Loucy (cell line): ENCODE measurements at regions not wholly inside any gene's neighbourhood (a gene's known extent, or its start where the extent isn't known, plus 50 kb on each side); places are given as distances from the start of the nearest gene placed in this dataset.

ENCODE experiments used
- H2AFZ ChIP-seq: fragments of 200-600 bp; sonication (generic); 2 replicates; pipeline ENCODE4 v1.6.0; 2016; ENCODE audit warnings: antibody characterized with exemption, mild to moderate bottlenecking, low read length, moderate library complexity
- H3F3A ChIP-seq: fragments of 200-600 bp; 2 replicates; pipeline ENCODE4 v1.6.0; 2016; ENCODE audit warnings: antibody characterized with exemption, low read depth, mild to moderate bottlenecking
- H3K27me3 ChIP-seq: fragments of 200-600 bp; sonication (generic); 2 replicates; pipeline ENCODE4 v1.6.1; 2014; ENCODE audit warnings: low read length, mild to moderate bottlenecking; ENCODE audit not compliant: insufficient read depth, poor library complexity, severe bottlenecking
- H3K36me3 ChIP-seq: fragments of 200-600 bp; sonication (generic); 2 replicates; pipeline ENCODE4 v1.6.1; 2016; ENCODE audit warnings: low read length; ENCODE audit not compliant: insufficient read depth
- H3K4me1 ChIP-seq: fragments of 200-600 bp; sonication (generic); 2 replicates; pipeline ENCODE4 v1.5.1; 2014; ENCODE audit warnings: low read length, mild to moderate bottlenecking; ENCODE audit not compliant: insufficient read depth, poor library complexity, severe bottlenecking
- H3K4me2 ChIP-seq: fragments of 200-600 bp; sonication (generic); 2 replicates; pipeline ENCODE4 v1.6.0; 2014; ENCODE audit warnings: antibody characterized with exemption, low read length, low read depth, mild to moderate bottlenecking; ENCODE audit not compliant: poor library complexity, severe bottlenecking
- H3K4me3 ChIP-seq: fragments of 200-600 bp; sonication (generic); 2 replicates; pipeline ENCODE4 v1.5.1; 2014; ENCODE audit warnings: low read length, mild to moderate bottlenecking, mixed read lengths; ENCODE audit not compliant: poor library complexity, severe bottlenecking
- H3K79me2 ChIP-seq: fragments of 200-600 bp; sonication (generic); 2 replicates; pipeline ENCODE4 v1.6.1; 2014; ENCODE audit warnings: low read length; ENCODE audit not compliant: insufficient read depth
- H3K9ac ChIP-seq: fragments of 200-600 bp; sonication (generic); 2 replicates; pipeline ENCODE4 v1.6.0; 2014; ENCODE audit warnings: mild to moderate bottlenecking, low read depth, low read length, moderate library complexity; ENCODE audit not compliant: poor library complexity, severe bottlenecking
- H3K9me2 ChIP-seq: fragments of 200-600 bp; sonication (generic); replicated peaks from 2 replicates; pipeline ENCODE4 v1.6.1; 2016; ENCODE audit warnings: low read depth, low read length, mixed read lengths
- H3K9me3 ChIP-seq: fragments of 200-600 bp; sonication (generic); 2 replicates; pipeline ENCODE4 v1.6.1; 2014; ENCODE audit warnings: mild to moderate bottlenecking, antibody characterized with exemption, low read length, low read depth; ENCODE audit not compliant: insufficient read depth
- H4K20me1 ChIP-seq: fragments of 200-600 bp; sonication (generic); 2 replicates; pipeline ENCODE4 v1.6.0; 2014; ENCODE audit warnings: antibody characterized with exemption, low read length, mild to moderate bottlenecking; ENCODE audit not compliant: insufficient read depth, poor library complexity, severe bottlenecking
- EZH2phosphoT487 ChIP-seq: fragments of 200-600 bp; IDR thresholded peaks from 2 replicates; pipeline ENCODE4 v1.6.1; 2018; ENCODE audit warnings: antibody characterized with exemption, mild to moderate bottlenecking, moderate library complexity, borderline replicate concordance
- TF ChIP-seq, protein P1 (sequence below): fragments of 200-600 bp; sonication (generic); conservative IDR thresholded peaks from 2 replicates; pipeline ENCODE4 v1.5.1; 2014; ENCODE audit warnings: mild to moderate bottlenecking, antibody characterized with exemption, low read length

DNA sequence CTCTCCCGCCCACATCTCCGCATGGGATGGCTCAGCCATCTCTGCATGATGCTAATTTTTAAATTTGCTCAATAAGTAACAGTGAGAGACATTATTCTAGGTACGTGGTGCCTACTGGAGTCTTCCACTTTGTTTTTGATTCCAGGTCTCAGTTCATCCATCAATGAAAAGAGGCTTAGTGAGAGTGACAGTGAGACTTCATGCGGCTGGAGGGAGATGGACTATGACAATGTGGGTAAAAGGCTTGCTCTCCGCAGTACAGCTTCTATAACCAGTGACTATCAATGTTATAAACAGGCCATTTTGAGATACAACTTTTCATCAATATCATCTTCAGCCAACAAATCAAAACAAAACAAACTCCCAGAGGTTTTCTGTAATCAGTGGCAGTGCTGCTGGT lies 563.4 kb upstream of the MKI67 start:
- H3K27me3 ChIP-seq = no peaks in the 10 kb centered on the region
- no peaks in the 10 kb centered on the region for H3K4me1 ChIP-seq

DNA sequence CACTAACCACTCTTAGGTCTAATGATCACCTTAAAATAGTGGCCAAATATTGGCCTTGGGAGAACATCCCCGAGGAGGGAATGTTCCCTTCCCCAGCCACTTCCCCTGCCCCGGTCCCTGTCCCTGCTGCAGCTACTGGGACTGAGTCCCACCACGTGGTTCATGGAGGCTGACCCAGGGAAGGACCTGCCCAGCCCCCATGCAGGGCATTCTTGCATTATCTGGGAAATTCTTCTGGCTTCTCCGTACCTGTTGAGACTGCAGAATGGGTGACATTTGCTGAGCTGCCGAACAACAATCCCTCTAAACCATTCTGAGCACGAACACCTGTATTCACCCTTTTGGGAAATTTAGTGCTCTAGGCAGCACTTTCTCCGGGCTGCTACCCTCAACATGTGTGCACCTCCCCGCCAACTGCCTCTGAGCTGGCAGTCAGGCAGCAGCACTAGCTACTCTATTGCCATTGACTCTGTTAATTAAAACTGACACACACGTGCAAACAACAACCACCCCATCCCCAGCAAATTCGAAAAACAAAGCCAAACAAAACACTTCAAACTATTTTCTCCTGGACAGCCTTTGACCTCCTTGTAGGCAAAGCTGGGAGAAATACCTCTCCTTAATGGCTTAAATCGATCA lies 567.4 kb upstream of the MKI67 start:
- no peaks in the 10 kb centered on the region for H3K9me3 ChIP-seq
- no peak overlapping the region for H3K4me3 ChIP-seq
- no peaks in the 10 kb centered on the region for H3K79me2 ChIP-seq
- no peak overlapping the region for H3K4me2 ChIP-seq
- no peaks in the 10 kb centered on the region for H3K27me3 ChIP-seq
- H4K20me1 ChIP-seq = no peaks in the 10 kb centered on the region
- no peak overlapping the region for H3K9ac ChIP-seq
- no peak overlapping the region for H2AFZ ChIP-seq
- H3K9me2 ChIP-seq = no peaks in the 10 kb centered on the region
- H3K36me3 ChIP-seq = no peaks in the 10 kb centered on the region
- H3F3A ChIP-seq = no peaks in the 10 kb centered on the region
- H3K4me1 ChIP-seq = no peaks in the 10 kb centered on the region
- TF ChIP-seq EZH2phosphoT487 = no peak
- TF ChIP-seq, protein P1, sequence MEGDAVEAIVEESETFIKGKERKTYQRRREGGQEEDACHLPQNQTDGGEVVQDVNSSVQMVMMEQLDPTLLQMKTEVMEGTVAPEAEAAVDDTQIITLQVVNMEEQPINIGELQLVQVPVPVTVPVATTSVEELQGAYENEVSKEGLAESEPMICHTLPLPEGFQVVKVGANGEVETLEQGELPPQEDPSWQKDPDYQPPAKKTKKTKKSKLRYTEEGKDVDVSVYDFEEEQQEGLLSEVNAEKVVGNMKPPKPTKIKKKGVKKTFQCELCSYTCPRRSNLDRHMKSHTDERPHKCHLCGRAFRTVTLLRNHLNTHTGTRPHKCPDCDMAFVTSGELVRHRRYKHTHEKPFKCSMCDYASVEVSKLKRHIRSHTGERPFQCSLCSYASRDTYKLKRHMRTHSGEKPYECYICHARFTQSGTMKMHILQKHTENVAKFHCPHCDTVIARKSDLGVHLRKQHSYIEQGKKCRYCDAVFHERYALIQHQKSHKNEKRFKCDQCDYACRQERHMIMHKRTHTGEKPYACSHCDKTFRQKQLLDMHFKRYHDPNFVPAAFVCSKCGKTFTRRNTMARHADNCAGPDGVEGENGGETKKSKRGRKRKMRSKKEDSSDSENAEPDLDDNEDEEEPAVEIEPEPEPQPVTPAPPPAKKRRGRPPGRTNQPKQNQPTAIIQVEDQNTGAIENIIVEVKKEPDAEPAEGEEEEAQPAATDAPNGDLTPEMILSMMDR = no peak

More for the DNA sequence above, 563.4 kb upstream of the MKI67 start:
- H3K36me3 ChIP-seq = no peaks in the 10 kb centered on the region
- TF ChIP-seq, protein P1 = no peak
- TF ChIP-seq EZH2phosphoT487 = no peak
- H3K79me2 ChIP-seq = no peaks in the 10 kb centered on the region
- H2AFZ ChIP-seq = no peak overlapping the region
- H3K9me2 ChIP-seq = no peaks in the 10 kb centered on the region
- H3F3A ChIP-seq = no peaks in the 10 kb centered on the region
- no peak overlapping the region for H3K4me2 ChIP-seq
- H3K4me3 ChIP-seq = no peak overlapping the region
- no peaks in the 10 kb centered on the region for H3K9me3 ChIP-seq
- H3K9ac ChIP-seq = no peak overlapping the region
- no peaks in the 10 kb centered on the region for H4K20me1 ChIP-seq

DNA sequence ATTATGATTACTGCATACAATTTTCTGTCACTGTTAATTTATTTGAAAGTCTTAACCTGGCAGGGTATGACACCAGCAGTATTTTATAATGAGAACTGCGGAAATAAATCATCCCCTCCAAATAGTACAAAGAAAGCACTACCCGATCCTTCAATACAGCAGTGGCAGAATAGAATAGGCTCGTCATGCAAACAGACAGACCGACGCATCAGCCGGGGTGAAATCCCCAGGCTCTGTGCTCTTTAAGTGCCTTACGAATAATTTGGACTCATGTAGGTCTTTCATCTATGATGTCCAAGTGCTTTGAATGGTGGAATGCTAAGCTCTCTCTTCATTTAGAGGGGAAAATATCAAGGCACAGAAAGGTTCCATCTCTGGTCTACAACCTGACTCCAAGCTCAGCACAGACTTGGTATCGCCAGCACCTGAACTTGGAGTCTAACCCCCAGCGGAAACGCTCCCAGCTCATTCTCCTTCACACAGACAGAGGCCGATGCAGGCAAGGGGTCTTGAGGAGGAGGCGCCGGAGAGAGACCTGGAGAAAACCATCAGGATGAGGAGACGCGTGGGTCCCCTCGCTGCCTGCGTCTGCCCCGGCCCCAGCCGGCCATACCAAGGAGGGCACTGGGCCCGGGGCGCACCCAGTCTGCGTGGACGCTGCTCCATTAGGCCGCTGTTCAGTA lies 568.1 kb upstream of the MKI67 start:
- Histone ChIP-seq H3K9me2 (no peaks in the 10 kb centered on the region), H3K36me3 (no peaks in the 10 kb centered on the region), H3K9ac (no peak overlapping the region), H3K4me3 (no peak overlapping the region), H3K79me2 (no peaks in the 10 kb centered on the region), H2AFZ (no peak overlapping the region), H4K20me1 (no peaks in the 10 kb centered on the region), H3K4me1 (no peaks in the 10 kb centered on the region), H3F3A (no peaks in the 10 kb centered on the region), H3K27me3 (no peaks in the 10 kb centered on the region), H3K9me3 (no peaks in the 10 kb centered on the region), H3K4me2 (no peak overlapping the region)
- TF ChIP-seq, protein P1 = no peak
- TF ChIP-seq EZH2phosphoT487 = no peak
